Lower lobe of right lung (tissue), 2 donors: ENCODE measurements at regions not wholly inside any gene's neighbourhood (a gene's known extent, or its start where the extent isn't known, plus 50 kb on each side); places are given as distances from the start of the nearest gene placed in this dataset.

ENCODE experiments used
- ATAC-seq, 2 donors: fragments of 200-7000 bp; cut with Tn5 transposase; one replicate each; pipeline ENCODE4 v1.9.1; 2020 to 2022; ENCODE audit warnings: mild to moderate bottlenecking in 2 of 2, moderate library complexity in 2 of 2
- DNase-seq: peaks from one replicate; pipeline ENCODE4 v3.0.0-alpha.2; 2020
- H3K27ac ChIP-seq: fragments of 200-600 bp; one replicate; pipeline ENCODE4 v1.8.0; 2022
- H3K27me3 ChIP-seq: fragments of 200-600 bp; one replicate; pipeline ENCODE4 v1.8.0; 2022; ENCODE audit warnings: low read depth
- H3K36me3 ChIP-seq: fragments of 200-600 bp; one replicate; pipeline ENCODE4 v1.8.0; 2022; ENCODE audit warnings: mild to moderate bottlenecking
- H3K4me1 ChIP-seq: fragments of 200-600 bp; one replicate; pipeline ENCODE4 v1.8.0; 2022
- H3K4me3 ChIP-seq: fragments of 200-600 bp; one replicate; pipeline ENCODE4 v1.8.0; 2022; ENCODE audit warnings: mild to moderate bottlenecking
- H3K9me3 ChIP-seq: fragments of 200-600 bp; one replicate; pipeline ENCODE4 v1.8.0; 2022
- CTCF ChIP-seq: fragments of 200-600 bp; IDR thresholded peaks from one replicate; pipeline ENCODE4 v1.8.0; 2022; ENCODE audit warnings: antibody characterized with exemption, mild to moderate bottlenecking
- intact Hi-C: fragments of 100-400 bp; cut with DNase I; formaldehyde crosslinking; loops from one replicate; pipeline ENCODE4 v1.11.0; 2022
- donor health status: DM: no; HTN: yes; CAD: no; lungs with severe emphysema.

DNA sequence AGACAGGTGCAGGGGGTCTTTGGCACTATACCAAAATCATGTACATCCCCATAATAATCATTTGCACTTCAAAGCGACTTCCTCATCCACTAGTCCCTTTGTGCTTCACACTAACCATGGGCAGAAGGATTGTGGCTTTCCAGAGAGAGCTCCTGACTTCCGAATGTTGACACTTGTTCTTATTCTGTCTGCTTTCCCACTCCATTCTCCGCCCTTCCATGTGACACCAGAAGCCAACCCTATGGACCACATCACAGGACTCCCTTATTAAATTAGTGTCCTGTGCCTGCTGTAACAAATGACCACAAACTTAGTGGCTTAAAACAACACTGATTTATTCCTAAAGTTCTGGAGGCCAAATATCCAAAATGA lies 91.6 kb downstream of the CMC2 start:
- no peaks in the 10 kb centered on the region for H3K27me3 ChIP-seq
- no peak overlapping the region for H3K27ac ChIP-seq
- intact Hi-C loops, result no loop called here
- H3K4me3 ChIP-seq, result no peak overlapping the region
- ATAC-seq (no peak), DNase-seq (no peak)
- H3K4me1 ChIP-seq, result no peaks in the 10 kb centered on the region
- no peaks in the 10 kb centered on the region for H3K9me3 ChIP-seq
- TF ChIP-seq CTCF, result no peak
- H3K36me3 ChIP-seq, result no peaks in the 10 kb centered on the region

DNA sequence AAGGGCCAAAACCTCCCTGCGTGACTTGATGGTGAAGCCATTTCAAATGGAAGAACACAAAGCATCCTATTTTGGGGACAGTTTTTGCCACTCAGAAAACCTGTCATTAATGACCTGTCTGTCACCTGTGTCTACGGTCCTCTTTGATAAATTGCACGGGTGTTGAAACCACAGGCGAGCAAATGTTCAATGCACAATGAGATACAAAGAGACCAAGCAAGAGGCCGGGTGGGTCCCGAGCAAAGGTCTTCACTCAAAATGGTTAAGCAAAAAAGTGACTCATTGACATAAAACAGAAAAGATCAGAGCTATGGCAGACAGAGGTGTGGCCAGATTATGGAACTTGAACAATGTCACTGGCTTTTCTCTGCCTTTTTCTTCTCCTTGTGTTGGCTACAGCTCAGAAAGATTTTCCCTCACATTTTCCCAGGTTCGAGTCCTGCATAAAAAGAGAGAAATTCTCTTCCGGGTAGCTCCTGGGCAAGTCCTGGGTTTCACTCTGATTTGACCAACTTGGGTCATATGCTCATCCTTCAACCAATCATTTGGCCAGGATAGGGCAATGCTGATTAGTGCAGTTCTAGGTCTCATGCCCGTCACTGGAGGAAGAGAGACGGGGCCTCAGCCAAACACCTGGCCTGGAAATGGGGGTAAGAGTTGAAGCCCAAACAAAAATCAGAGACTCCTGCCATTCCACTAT lies 92.2 kb downstream of the CMC2 start:
- H3K4me1 ChIP-seq, result no peaks in the 10 kb centered on the region
- H3K36me3 ChIP-seq, result no peaks in the 10 kb centered on the region
- DNase-seq (no peak), ATAC-seq (no peak)
- intact Hi-C loops, result no loop called here
- H3K9me3 ChIP-seq, result no peaks in the 10 kb centered on the region
- H3K27ac ChIP-seq, result no peak overlapping the region
- H3K27me3 ChIP-seq, result no peaks in the 10 kb centered on the region
- no peak for TF ChIP-seq CTCF
- no peak overlapping the region for H3K4me3 ChIP-seq

DNA sequence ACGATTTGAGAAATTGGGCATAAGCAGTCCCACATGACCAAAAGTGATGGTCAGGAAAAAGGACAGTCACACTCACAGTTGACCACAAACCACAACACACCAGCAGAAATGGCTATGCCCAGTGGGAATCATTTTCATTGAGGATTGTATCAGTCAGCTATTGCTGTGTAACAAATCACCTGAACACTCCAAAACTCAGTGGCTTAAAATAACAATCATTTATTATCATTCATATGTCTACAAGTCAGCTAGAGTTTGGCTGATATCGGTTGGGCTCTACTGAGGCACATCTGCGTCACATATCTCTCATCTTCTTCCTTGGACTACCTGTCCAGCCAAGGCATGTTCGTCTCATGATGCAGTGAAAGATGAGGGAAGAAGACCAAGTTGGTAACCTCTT lies 93.3 kb downstream of the CMC2 start:
- intact Hi-C loops, result no loop called here
- H3K36me3 ChIP-seq, result no peaks in the 10 kb centered on the region
- no peak for ATAC-seq
- no peak overlapping the region for H3K27ac ChIP-seq
- no peak for TF ChIP-seq CTCF
- H3K4me1 ChIP-seq, result no peaks in the 10 kb centered on the region
- H3K9me3 ChIP-seq, result no peaks in the 10 kb centered on the region
- H3K27me3 ChIP-seq, result no peaks in the 10 kb centered on the region
- no peak for DNase-seq
- no peak overlapping the region for H3K4me3 ChIP-seq

- no peak overlapping the region for H3K27ac ChIP-seq
- H3K9me3 ChIP-seq, result no peaks in the 10 kb centered on the region
- H3K27me3 ChIP-seq, result no peaks in the 10 kb centered on the region
- ATAC-seq (no peak), DNase-seq (no peak)
- TF ChIP-seq CTCF, result no peak
- H3K4me3 ChIP-seq, result no peak overlapping the region
- no peaks in the 10 kb centered on the region for H3K36me3 ChIP-seq
- intact Hi-C loops, result no loop called here
- no peaks in the 10 kb centered on the region for H3K4me1 ChIP-seq
Observed at GRCh38 chr16:80912651-80913050, 94.0 kb downstream of the CMC2 start.

DNA sequence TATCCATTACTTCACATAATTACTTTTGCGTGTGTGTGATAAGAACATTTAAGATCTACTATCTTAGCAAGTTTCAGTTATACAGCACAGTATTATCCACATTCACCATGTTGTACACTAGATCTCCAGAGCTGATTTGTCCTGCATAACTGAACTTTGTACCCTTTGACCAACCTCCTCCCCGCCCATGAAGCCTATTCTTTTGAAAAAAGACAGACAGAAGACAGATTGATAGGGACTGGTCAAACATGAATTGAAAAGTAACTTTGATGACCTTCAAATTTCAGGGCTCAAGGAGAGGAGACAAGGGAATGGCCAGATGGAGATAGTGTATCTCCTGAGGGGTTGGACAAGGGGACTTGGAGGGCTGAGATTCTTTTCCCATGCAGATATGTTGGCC lies 96.3 kb downstream of the CMC2 start:
- intact Hi-C loops, result no loop called here
- H3K27me3 ChIP-seq, result no peaks in the 10 kb centered on the region
- no peaks in the 10 kb centered on the region for H3K36me3 ChIP-seq

More for the DNA sequence above, 96.3 kb downstream of the CMC2 start:
- H3K4me3 ChIP-seq, result no peak overlapping the region
- H3K27ac ChIP-seq, result no peak overlapping the region
- DNase-seq (no peak), ATAC-seq (no peak)
- H3K4me1 ChIP-seq, result no peaks in the 10 kb centered on the region
- no peaks in the 10 kb centered on the region for H3K9me3 ChIP-seq
- no peak for TF ChIP-seq CTCF
